ENCODE measurements at regions not wholly inside any gene's neighbourhood (a gene's known extent, or its start where the extent isn't known, plus 50 kb on each side); places are given as distances from the start of the nearest gene placed in this dataset.
A peak's percentile ranks its signal among the peaks of the same experiment; 100 is the strongest.
"Not testable (repeated sequence)": the region's sequence is repeated elsewhere in the genome, so short reads cannot be mapped to it uniquely, and the experiment has no call there.

DNA sequence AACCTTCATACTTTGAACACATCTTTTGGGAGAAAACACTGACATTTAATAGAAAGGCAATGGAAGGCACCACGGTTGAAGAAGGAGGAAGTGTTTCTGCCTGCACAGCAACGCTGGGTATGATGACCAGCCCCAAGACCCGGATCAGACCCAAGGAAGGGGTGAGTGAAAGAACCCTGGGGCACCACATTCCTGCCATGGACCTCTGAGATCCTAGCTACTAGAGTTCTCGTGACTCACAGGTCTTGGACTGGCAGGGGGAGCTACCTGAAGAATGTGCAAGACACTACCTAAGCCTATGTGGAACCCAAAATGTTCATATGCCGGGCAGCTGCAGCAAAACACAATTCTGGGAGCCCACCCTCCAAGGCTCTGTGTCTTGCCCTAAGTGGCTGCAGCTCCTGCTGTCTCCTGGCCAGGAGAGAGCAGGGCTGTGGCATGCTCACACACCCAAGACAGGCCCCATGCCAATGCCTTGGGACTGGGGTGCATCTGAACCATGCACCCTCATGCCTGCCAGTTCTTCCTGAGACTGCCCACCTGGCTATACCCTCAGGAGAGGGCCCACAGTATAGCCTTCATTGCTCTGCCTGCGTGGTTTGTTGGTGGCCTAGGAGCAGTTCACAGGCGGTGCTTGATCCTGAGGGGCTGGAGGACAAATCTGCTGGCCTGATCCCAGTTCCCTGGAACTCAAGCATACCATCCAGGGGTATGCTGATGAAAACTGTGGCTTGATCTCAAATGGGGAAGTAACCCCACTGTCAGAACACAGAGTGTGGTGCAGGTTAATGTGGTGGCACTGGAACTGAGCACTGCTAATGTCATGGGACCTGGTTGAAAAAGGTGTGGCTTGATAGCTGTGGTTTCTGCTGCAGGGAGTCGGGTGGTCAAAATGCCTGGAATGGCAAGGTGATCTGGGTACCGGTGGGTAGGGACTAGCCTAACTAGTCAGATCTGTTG lies 353.3 kb upstream of the ARHGEF26 start:
- peak; percentile 48 for ATAC-seq
- H3K4me1 Mint-ChIP-seq: no peaks in the 10 kb centered on the region
- no peak overlapping the region for H3K27ac Mint-ChIP-seq

DNA sequence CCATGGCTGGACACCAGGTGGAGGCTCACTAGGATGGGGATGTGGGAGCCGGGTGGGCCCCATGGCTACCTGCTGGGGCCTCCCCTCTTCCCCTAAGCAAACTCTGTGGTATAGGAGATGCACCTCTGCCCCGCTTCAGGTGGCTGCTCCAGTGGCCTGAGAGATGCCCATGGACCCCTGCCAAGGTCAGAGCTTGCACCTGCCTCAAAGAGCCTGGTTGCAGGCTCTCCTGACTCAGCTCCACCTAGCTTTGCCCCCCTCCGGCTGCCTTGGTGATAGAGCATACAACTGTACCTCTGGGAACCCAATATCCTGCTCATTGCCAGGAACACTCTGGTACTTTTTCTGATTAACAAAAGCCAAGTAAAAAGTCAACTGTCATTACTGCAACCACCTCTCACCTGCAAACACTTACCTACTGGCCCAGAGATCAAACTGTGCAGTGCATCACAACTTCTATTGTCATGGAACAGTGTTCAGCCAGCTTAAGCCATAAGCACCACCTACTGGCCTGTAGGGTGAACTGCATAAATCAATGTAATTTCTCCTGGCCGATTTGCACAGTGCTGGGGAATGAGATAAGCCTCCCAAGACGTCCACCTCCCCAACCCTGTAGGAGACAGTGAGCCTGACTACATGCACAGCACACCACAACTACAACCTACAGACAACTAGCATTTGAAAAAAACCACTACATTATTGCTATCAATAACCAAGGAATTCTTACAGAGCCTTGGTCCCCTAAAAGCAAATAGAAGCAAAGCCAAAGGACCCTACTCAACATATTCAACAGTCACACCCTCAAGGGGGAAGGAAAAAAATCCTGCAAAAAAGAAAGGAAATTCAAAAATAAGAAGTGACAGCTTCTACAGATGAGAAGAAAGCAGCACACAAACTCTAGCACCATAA lies 352.4 kb upstream of the ARHGEF26 start:
- peak; percentile 78 for ATAC-seq
- no peak overlapping the region for H3K27ac Mint-ChIP-seq
- H3K27me3 Mint-ChIP-seq: peaks cover 22% of the 10 kb centered on the region
- H3K4me3 Mint-ChIP-seq: no peak overlapping the region
- no peaks in the 10 kb centered on the region for H3K36me3 Mint-ChIP-seq
- H3K4me1 Mint-ChIP-seq: no peaks in the 10 kb centered on the region
- peaks cover 9% of the 10 kb centered on the region for H3K9me3 Mint-ChIP-seq

More for the DNA sequence above, 353.3 kb upstream of the ARHGEF26 start:
- H3K4me3 Mint-ChIP-seq: no peak overlapping the region
- H3K27me3 Mint-ChIP-seq: peaks cover 22% of the 10 kb centered on the region
- peaks cover 9% of the 10 kb centered on the region for H3K9me3 Mint-ChIP-seq
- no peaks in the 10 kb centered on the region for H3K36me3 Mint-ChIP-seq

DNA sequence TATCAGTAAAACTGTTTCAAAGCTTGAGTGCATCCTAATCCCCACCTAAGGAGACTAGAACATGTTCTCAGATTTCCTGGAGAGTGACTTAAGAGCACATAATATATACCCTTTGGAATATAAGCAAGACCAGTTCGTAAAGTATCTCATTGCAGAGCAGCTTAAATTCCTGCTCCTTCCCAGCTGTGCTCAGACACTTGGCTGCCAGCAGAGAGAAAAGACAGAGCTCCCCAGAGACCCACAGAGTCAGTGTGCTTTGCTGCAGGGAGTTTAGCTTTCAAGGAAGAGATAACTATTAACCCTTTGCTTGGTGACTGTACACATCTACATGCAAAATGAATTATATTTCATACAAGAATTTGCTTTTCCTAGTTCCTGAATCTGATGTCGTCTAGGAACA lies 338.1 kb upstream of the ARHGEF26 start:
- H3K4me3 Mint-ChIP-seq: no peak overlapping the region
- H3K4me1 Mint-ChIP-seq: no peaks in the 10 kb centered on the region
- H3K27me3 Mint-ChIP-seq: no peaks in the 10 kb centered on the region
- no peak overlapping the region for H3K27ac Mint-ChIP-seq
- H3K9me3 Mint-ChIP-seq: no peaks in the 10 kb centered on the region
- H3K36me3 Mint-ChIP-seq: no peaks in the 10 kb centered on the region
- no peak for ATAC-seq

DNA sequence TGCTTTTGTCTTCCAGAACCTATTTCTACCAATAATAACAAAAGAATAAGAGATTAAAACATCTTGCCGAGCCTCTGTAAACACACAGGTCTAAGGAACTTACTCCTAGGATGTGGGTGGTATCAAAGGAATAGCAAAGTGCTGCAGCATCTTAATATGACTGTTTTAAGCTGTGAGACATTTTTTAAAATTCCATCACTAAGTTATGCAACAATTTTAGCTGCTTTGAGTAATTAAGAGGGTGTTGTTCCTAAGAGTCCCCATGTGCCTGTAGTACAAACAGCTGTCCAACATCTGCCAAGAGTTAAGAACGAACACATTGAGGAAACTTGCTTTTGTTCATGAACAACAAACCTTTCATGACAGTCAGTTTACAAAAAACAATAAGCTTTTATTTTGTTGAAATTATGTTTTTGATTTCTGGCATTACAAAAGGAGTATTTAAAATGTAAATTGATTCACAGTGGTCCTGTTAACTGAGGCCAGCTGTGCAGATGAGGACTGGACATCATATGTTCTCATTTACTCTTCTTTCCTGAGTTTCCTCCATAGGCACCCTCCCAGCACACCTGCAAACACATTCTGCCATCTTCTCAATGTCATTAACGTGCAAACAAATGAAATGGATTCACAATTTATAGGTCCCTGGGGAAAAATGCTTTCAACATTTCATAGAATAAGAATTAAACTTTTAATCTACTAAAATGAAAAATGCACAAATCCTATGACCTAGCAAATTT lies 337.3 kb upstream of the ARHGEF26 start:
- no peak for ATAC-seq
- Mint-ChIP-seq H3K4me1 (no peaks in the 10 kb centered on the region), H3K9me3 (no peaks in the 10 kb centered on the region), H3K27me3 (no peaks in the 10 kb centered on the region), H3K27ac (no peak overlapping the region), H3K36me3 (no peaks in the 10 kb centered on the region), H3K4me3 (no peak overlapping the region)

DNA sequence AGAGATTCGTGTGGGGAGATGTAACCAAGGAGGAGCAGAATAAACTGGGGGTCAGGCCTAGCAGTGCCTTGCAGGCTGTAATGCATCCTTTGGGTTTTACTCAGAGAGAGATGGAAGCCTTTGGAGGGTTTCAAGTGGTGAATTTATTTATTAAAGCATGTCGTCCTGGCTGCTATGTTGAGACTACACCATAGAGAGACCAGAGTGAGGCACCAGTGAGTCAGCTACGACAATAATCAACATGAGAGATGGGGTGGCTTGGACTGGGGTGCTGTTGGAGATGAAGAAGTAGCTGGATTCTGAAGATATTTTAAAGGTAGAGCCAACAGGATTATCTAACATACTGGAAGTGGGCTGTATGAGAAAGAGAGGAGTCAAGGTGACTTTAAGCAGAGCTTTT lies 335.3 kb upstream of the ARHGEF26 start:
- no peak overlapping the region for H3K27ac Mint-ChIP-seq
- H3K4me3 Mint-ChIP-seq: no peak overlapping the region
- no peaks in the 10 kb centered on the region for H3K4me1 Mint-ChIP-seq
- ATAC-seq: no peak
- H3K27me3 Mint-ChIP-seq: no peaks in the 10 kb centered on the region
- no peaks in the 10 kb centered on the region for H3K36me3 Mint-ChIP-seq
- H3K9me3 Mint-ChIP-seq: peaks cover under 1% of the 10 kb centered on the region

DNA sequence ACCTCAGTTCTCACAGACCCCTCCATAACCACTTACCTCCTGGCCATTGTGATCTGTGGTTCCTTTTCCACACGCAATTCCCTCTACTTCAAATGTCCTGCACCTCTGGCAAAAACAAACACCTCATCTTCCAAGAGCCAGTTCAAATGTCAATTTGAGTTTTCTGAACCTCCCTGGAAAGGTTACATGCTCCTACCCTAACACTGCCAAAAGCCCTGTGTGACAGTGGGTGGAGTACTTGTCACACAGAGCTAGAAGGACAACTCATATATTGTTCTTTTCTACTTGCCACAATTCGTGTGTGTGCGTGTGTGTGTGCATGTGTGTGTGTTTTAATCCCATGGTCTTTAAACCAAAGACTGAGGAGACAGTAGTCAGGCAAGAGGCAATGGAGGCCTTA lies 331.8 kb upstream of the ARHGEF26 start:
- no peaks in the 10 kb centered on the region for H3K27me3 Mint-ChIP-seq
- no peak overlapping the region for H3K27ac Mint-ChIP-seq
- H3K36me3 Mint-ChIP-seq: no peaks in the 10 kb centered on the region
- no peaks in the 10 kb centered on the region for H3K4me1 Mint-ChIP-seq
- H3K4me3 Mint-ChIP-seq: no peak overlapping the region
- H3K9me3 Mint-ChIP-seq: peaks cover 4% of the 10 kb centered on the region
- ATAC-seq: no peak

DNA sequence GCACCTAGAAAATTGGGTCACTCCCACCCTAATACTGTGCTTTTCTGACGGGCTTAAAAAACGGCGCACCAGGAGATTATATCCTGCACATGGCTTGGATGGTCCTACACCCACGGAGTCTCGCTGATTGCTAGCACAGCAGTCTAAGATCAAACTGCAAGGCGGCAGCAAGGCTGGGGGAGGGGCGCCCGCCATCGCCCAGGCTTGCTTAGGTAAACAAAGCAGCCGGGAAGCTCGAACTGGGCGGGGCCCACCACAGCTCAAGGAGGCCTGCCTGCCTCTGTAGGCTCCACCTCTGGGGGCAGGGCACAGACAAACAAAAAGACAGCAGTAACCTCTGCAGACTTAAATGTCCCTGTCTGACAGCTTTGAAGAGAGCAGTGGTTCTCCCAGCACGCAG lies 324.1 kb upstream of the ARHGEF26 start:
- not testable (repeated sequence) for ATAC-seq, H3K4me1 Mint-ChIP-seq, H3K36me3 Mint-ChIP-seq

DNA sequence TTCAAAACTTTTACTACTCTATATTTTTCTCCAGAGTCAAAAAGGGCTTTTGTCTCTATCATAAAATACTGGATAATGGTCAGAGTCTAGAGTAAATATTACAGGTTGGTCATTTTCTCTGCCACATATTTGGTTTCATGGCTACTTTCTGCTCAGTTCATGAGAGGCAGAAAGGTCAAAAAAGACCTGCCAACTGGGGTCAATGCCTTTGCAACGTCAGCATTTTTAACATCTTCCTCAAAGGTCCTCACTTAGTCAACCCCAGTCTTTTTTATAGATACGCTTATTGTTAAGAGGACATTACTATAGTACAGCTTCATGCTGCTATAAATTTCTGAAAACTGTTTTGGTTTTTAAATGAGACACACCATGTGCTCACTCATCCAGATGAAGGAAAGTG lies 312.1 kb upstream of the ARHGEF26 start:
- no peaks in the 10 kb centered on the region for H3K4me1 Mint-ChIP-seq
- H3K36me3 Mint-ChIP-seq: no peaks in the 10 kb centered on the region
- no peak overlapping the region for H3K27ac Mint-ChIP-seq
- H3K4me3 Mint-ChIP-seq: no peak overlapping the region
- ATAC-seq: no peak
- H3K9me3 Mint-ChIP-seq: no peaks in the 10 kb centered on the region
- H3K27me3 Mint-ChIP-seq: peaks cover 17% of the 10 kb centered on the region

More for the DNA sequence above, 324.1 kb upstream of the ARHGEF26 start:
- not testable (repeated sequence) for H3K27ac Mint-ChIP-seq, H3K9me3 Mint-ChIP-seq, H3K4me3 Mint-ChIP-seq, H3K27me3 Mint-ChIP-seq

DNA sequence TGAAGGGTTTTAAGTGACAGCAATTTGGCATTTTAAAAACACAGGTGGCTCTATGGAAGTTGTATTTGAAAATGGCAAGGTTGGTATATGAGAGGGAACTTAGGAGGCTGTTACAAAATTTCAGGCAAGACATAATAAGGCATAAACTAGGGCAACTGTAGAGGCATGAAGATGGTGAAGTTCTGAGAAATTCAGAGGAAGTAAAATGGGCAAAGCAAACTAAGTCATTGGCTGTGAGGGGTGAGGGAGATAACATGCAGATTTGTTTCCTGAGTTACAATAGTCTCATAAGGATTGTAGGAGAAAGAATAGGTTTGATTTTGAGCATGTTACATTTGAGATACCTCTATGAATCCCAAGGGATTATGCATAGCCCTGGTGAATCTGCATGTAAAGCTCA lies 302.9 kb upstream of the ARHGEF26 start:
- Mint-ChIP-seq H3K9me3 (no peaks in the 10 kb centered on the region), H3K36me3 (no peaks in the 10 kb centered on the region), H3K4me3 (no peak overlapping the region), H3K4me1 (no peaks in the 10 kb centered on the region), H3K27ac (no peak overlapping the region), H3K27me3 (no peaks in the 10 kb centered on the region)
- ATAC-seq: no peak

DNA sequence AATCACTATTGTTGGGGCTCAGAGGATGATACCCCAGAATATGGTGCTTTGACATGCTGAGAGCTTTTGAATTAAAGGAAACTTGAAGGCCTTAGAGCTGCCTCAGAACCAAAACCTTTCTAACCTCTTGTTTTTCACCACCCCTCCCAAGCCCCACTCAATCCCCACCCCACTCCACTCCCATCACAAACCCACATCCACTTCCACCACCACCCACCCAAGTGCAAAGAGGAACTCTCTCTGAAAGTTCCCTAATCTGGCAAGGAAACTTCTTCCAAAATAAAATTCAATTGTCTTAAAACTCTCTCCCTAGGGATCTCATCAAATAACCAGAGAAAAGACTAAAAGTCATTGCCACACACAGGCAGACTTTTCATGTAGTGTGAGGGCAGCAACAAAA lies 301.2 kb upstream of the ARHGEF26 start:
- no peak overlapping the region for H3K27ac Mint-ChIP-seq
- no peaks in the 10 kb centered on the region for H3K4me1 Mint-ChIP-seq
- ATAC-seq: no peak
- no peaks in the 10 kb centered on the region for H3K36me3 Mint-ChIP-seq
- no peaks in the 10 kb centered on the region for H3K27me3 Mint-ChIP-seq
- no peak overlapping the region for H3K4me3 Mint-ChIP-seq
- no peaks in the 10 kb centered on the region for H3K9me3 Mint-ChIP-seq

DNA sequence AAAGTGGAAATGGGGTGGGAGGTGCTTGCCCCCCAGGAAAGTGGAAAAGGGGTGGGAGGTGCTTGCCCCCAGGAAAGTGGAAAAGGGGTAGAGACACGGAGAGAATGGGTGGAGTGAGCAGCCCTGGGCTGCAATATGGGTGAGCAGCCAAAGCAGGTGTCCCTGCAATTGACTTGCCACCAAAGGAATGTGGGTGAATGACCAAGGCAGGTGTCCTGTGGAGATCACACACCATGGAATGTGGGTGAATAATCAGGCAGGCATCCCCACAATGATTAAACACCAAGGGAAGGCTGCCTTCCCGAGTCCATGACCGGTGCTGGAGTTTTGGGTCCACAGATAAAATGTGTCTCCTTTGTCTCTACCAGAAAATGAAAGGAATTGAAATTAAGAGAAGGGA lies 292.8 kb upstream of the ARHGEF26 start:
- not testable (repeated sequence) for H3K4me1 Mint-ChIP-seq, H3K4me3 Mint-ChIP-seq, H3K27me3 Mint-ChIP-seq, ATAC-seq, H3K27ac Mint-ChIP-seq, H3K9me3 Mint-ChIP-seq, H3K36me3 Mint-ChIP-seq

DNA sequence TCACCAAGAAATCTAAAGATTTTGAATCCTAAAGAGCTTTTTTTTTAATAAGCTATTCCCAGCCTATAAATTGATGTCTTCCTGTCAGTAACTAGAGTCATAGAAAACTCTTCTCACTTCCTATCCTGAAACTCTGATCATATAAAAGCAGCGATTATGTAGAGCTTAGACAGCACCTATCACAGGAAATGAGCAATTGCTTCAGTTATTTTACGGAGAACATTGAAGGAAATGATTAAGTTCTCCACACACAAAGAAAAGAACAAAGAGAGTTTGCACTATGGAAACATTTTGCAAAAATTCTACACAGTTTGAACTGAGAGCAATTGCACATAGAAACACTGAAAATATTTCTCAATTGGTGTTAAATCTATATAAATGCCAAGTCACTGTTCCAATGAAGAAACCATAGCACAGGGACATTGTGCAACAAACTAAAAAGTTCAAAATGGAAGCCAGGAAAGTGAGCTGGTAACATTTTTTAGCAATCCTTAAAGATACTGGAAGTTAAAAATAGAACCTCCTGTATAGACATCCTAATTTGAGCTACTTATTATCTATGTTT lies 291.5 kb upstream of the ARHGEF26 start:
- Mint-ChIP-seq H3K36me3 (no peaks in the 10 kb centered on the region), H3K4me1 (no peaks in the 10 kb centered on the region), H3K9me3 (peaks cover 6% of the 10 kb centered on the region), H3K27ac (no peak overlapping the region), H3K4me3 (no peak overlapping the region), H3K27me3 (no peaks in the 10 kb centered on the region)
- ATAC-seq: no peak

DNA sequence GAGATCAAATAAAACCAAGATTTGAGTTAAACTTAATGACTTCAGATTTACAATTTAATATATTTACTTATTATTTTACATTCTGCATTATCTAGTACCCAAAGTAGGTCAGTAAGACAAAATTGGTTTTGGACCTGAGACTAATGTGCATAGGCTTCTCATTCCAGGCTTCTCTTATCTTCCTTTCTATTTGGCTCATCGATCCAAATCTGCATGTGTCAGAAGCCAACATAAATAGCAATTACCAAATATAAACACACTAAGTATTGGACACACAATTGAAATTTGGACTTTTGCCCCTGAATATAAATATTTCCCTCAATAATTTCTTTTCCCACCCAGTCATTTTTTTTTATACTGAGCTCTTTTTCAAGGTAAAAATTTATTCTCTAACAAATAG lies 290.6 kb upstream of the ARHGEF26 start:
- H3K27ac Mint-ChIP-seq: no peak overlapping the region
- H3K9me3 Mint-ChIP-seq: peaks cover 6% of the 10 kb centered on the region
- ATAC-seq: no peak
- no peaks in the 10 kb centered on the region for H3K4me1 Mint-ChIP-seq
- H3K4me3 Mint-ChIP-seq: no peak overlapping the region
- H3K27me3 Mint-ChIP-seq: no peaks in the 10 kb centered on the region
- no peaks in the 10 kb centered on the region for H3K36me3 Mint-ChIP-seq

DNA sequence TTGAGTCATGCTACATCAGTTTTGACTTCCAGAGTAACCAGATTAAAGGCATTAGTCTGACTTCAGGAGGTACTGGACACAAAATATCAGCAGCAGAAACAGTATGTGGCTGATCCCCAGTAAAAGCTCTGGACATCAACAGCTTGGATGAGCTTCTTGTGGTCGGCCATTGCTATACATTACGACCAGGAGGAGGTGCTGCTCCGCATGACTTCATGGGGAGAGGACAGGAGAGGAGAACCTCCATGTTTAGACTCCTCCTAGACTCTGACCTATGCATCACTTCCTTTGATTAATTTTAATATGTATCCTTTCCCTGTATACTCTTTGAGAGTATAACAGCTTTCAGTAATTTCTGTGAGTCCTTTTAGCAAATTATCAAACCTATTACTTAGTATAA lies 285.6 kb upstream of the ARHGEF26 start:
- H3K9me3 Mint-ChIP-seq: peaks cover 3% of the 10 kb centered on the region
- H3K27ac Mint-ChIP-seq: no peak overlapping the region
- no peaks in the 10 kb centered on the region for H3K4me1 Mint-ChIP-seq
- no peaks in the 10 kb centered on the region for H3K36me3 Mint-ChIP-seq
- ATAC-seq: no peak
- no peak overlapping the region for H3K4me3 Mint-ChIP-seq
- H3K27me3 Mint-ChIP-seq: no peaks in the 10 kb centered on the region

DNA sequence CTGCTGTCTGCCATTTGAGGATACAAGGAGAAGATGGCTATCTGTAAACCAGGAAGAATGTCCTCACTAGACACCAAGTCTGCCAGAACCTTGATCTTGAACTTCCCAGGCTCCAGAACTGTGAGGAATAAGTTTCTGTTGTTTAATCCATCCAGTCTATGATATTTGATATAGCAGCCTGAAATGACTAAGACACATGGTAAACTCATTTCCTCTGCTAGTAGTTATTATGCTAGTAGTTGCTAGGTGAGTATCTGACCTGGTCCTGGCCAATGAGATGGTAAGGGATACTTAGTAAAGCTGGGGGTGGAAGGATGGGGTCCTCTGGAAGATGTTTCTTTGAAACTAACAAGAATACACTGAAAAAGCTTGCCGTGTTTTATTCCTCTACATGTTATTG lies 280.7 kb upstream of the ARHGEF26 start:
- no peak for ATAC-seq
- Mint-ChIP-seq H3K9me3 (peaks cover 7% of the 10 kb centered on the region), H3K4me1 (no peaks in the 10 kb centered on the region), H3K27ac (no peak overlapping the region), H3K4me3 (no peak overlapping the region), H3K27me3 (no peaks in the 10 kb centered on the region), H3K36me3 (no peaks in the 10 kb centered on the region)
